ENCODE measurements at regions not wholly inside any gene's neighbourhood (a gene's known extent, or its start where the extent isn't known, plus 50 kb on each side); places are given as distances from the start of the nearest gene placed in this dataset.

DNA sequence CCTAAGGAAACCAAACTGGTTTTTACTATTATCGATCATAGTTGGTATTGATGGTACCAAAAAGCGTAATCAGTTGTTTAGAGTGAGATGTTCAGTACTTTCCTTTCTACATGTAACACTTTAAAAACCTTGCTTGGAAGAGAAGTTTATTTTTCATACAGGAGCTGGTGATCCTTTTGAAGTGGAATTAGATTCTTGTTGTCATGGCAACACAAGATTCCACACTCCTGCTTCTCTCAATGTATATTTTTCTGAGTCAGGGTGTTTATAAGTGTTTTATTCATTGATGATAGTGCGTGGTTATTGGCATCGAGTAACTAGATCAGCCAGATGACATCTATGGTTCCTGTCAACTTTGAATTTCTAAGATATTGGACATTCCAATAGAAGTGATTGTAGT, 181.1 kb upstream of the CHD1 start:
- H3K9ac ChIP-seq (ENCODE audit: extremely low read depth, insufficient read length, low read length), result no peak overlapping the region
- no peak overlapping the region for H2AK5ac ChIP-seq (ENCODE audit: insufficient read length, low read length)
- H3K4ac ChIP-seq (ENCODE audit: low read depth, low read length), result no peak overlapping the region
- no peak overlapping the region for H3K4me3 Mint-ChIP-seq
- DNase-seq, result no peak
- no peak overlapping the region for H3K18ac ChIP-seq (ENCODE audit: insufficient read length, low read depth, low read length)
- no peaks in the 10 kb centered on the region for H3K36me3 Mint-ChIP-seq (ENCODE audit: insufficient read depth in 1 of 3, low read depth in 3 of 3)
- H2BK15ac ChIP-seq (ENCODE audit: low read depth, low read length), result no peak overlapping the region
- no peak overlapping the region for H3T11ph ChIP-seq (ENCODE audit: low read length)
- WGBS (ENCODE audit: extremely low coverage, insufficient read length, low lambda C conversion rate), result no CpG with 5 or more reads among the region's 4 CpGs
- no peak overlapping the region for H3K27ac Mint-ChIP-seq
- H3K56ac ChIP-seq (ENCODE audit: insufficient read length, low read depth, low read length), result no peak overlapping the region
- no peak overlapping the region for H2BK20ac ChIP-seq (ENCODE audit: low read depth, low read length, poor library complexity, severe bottlenecking)
- no peak overlapping the region for H2BK5ac ChIP-seq (ENCODE audit: insufficient read length, low read length)
- H2BK120ac ChIP-seq (ENCODE audit: low read depth, low read length, poor library complexity, severe bottlenecking), result no peak overlapping the region
- no peaks in the 10 kb centered on the region for H3K79me2 ChIP-seq (ENCODE audit: insufficient read depth, low read length)
- H3K9me3 ChIP-seq (ENCODE audit: control insufficient read depth, low read depth, low read length), result no peaks in the 10 kb centered on the region
- H3K4me1 Mint-ChIP-seq, result no peaks in the 10 kb centered on the region
- no peaks in the 10 kb centered on the region for H3K4me1 ChIP-seq (ENCODE audit: insufficient read depth, low read length)
- no peak overlapping the region for H4K8ac ChIP-seq (replicated peaks; ENCODE audit: insufficient read length, low read depth, low read length)
- H4K91ac ChIP-seq (ENCODE audit: insufficient read length, low read depth, low read length), result no peak overlapping the region
- no peaks in the 10 kb centered on the region for H3K27me3 ChIP-seq (ENCODE audit: insufficient read depth, low read length)
- no peak overlapping the region for H2BK12ac ChIP-seq (ENCODE audit: insufficient read length, low read depth, low read length)
- H4K20me1 ChIP-seq (ENCODE audit: control insufficient read depth, insufficient read depth, insufficient read length), result no peaks in the 10 kb centered on the region
- no peaks in the 10 kb centered on the region for H3K23me2 ChIP-seq (ENCODE audit: insufficient read length, low read depth, low read length, poor library complexity, severe bottlenecking)
- H3K23ac ChIP-seq (ENCODE audit: insufficient read length, low read depth, low read length), result no peak overlapping the region
- no peak overlapping the region for H3K4me2 ChIP-seq (ENCODE audit: insufficient read depth, insufficient read length, low read length)
- TF ChIP-seq, protein P1, sequence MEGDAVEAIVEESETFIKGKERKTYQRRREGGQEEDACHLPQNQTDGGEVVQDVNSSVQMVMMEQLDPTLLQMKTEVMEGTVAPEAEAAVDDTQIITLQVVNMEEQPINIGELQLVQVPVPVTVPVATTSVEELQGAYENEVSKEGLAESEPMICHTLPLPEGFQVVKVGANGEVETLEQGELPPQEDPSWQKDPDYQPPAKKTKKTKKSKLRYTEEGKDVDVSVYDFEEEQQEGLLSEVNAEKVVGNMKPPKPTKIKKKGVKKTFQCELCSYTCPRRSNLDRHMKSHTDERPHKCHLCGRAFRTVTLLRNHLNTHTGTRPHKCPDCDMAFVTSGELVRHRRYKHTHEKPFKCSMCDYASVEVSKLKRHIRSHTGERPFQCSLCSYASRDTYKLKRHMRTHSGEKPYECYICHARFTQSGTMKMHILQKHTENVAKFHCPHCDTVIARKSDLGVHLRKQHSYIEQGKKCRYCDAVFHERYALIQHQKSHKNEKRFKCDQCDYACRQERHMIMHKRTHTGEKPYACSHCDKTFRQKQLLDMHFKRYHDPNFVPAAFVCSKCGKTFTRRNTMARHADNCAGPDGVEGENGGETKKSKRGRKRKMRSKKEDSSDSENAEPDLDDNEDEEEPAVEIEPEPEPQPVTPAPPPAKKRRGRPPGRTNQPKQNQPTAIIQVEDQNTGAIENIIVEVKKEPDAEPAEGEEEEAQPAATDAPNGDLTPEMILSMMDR (conservative IDR thresholded peaks at IDR 0.05), result no peak
- no peak overlapping the region for H3K14ac ChIP-seq (ENCODE audit: insufficient read depth, low read length)
- H3K79me1 ChIP-seq (ENCODE audit: insufficient read depth, low read depth, low read length, poor library complexity, severe bottlenecking), result no peaks in the 10 kb centered on the region
- no peak overlapping the region for H4K5ac ChIP-seq (ENCODE audit: insufficient read length, low read depth, low read length)
- no peaks in the 10 kb centered on the region for H3K9me3 Mint-ChIP-seq
- no peak overlapping the region for H3K27ac ChIP-seq (ENCODE audit: insufficient read length, low read depth, low read length)
- H2AFZ ChIP-seq (ENCODE audit: low read length), result no peak overlapping the region
- no peaks in the 10 kb centered on the region for H3K27me3 Mint-ChIP-seq (ENCODE audit: low read depth)
